ENCODE measurements at regions not wholly inside any gene's neighbourhood (a gene's known extent, or its start where the extent isn't known, plus 50 kb on each side); places are given as distances from the start of the nearest gene placed in this dataset.

GRCh38 chr1:25120281-25120680, 112.0 kb downstream of the SYF2 start:
- TF ChIP-seq CTCF (IDR thresholded peaks at IDR 0.05 in 4 of 5, conservative IDR thresholded peaks at IDR 0.05 in 1 of 5) (no peak), POLR2A (IDR thresholded peaks at IDR 0.05) (no peak)
